K562 (cell line): ENCODE measurements at regions not wholly inside any gene's neighbourhood (a gene's known extent, or its start where the extent isn't known, plus 50 kb on each side); places are given as distances from the start of the nearest gene placed in this dataset.

ENCODE experiments used
- ATAC-seq: fragments of 200-7000 bp; cut with Tn5 transposase; 3 replicates; pipeline ENCODE4 v1.9.1; 2020; ENCODE audit warnings: moderate library complexity
- BruUV-seq: library from RNA; stranded (reverse); fragments of 400-500 nt; replicated peaks from 2 replicates; lab custom pipeline; 2021; lab: Mats Ljungman, UMichigan
- CTCF ChIA-PET: fragments of 300-600 bp; formaldehyde crosslinking; extraction: SDS; loops from one replicate; lab custom pipeline; 2021; ENCODE audit warnings: low intra/inter-chr PET ratio; lab: Yijun Ruan, JAX
- POLR2A ChIA-PET: fragments of 300-600, 350-650 bp; sonication (Branson Sonifier 250); formaldehyde crosslinking; extraction: SDS; loops from one replicate; lab custom pipeline; 2021; ENCODE audit warnings: antibody characterized with exemption, inconsistent platforms; lab: Yijun Ruan, JAX
- DNase-seq, 4 experiments: peaks; one replicate each; pipeline versions ENCODE4 v3.0.0 to v3.0.0-alpha.2; 2011 to 2018; ENCODE audit warnings: low spot score in 3 of 4, mixed read lengths in 3 of 4; ENCODE audit errors: extremely low read depth in 1 of 4
- FAIRE-seq: peaks from 2 replicates; lab custom pipeline; 2011; peaks lifted over from hg19 to GRCh38; lab: Jason Lieb, UNC
- H2AFZ ChIP-seq: 2 replicates; pipeline ENCODE4 v1.6.0; 2011; ENCODE audit warnings: low read depth, low read length, control low read depth, inconsistent platforms
- H3K27ac ChIP-seq: fragments of 200-600 bp; 3 replicates; pipeline ENCODE4 v1.8.0; 2011; ENCODE audit warnings: low read depth, mild to moderate bottlenecking, control low read depth, inconsistent platforms, low read length, moderate library complexity, mixed read lengths; ENCODE audit errors: extremely low read depth
- H3K27me3 ChIP-seq, 2 experiments: fragments of 300-600 bp in 1 of 2; 2 replicates in 1 of 2; 3 replicates in 1 of 2; pipeline versions ENCODE4 v1.6.0 to v1.8.0; 2011; ENCODE audit warnings: inconsistent platforms in 2 of 2, low read length in 2 of 2, mild to moderate bottlenecking in 1 of 2, mixed read lengths in 1 of 2, moderate library complexity in 1 of 2; ENCODE audit not compliant: control insufficient read depth in 2 of 2, insufficient read depth in 2 of 2
- H3K36me3 ChIP-seq: fragments of 300-600 bp; 3 replicates; pipeline ENCODE4 v1.8.0; 2011; ENCODE audit warnings: mild to moderate bottlenecking, low read length, inconsistent platforms; ENCODE audit not compliant: control insufficient read depth, insufficient read depth
- H3K4me1 ChIP-seq, 2 experiments: fragments of 200-600 bp in 1 of 2; replicated peaks in 1 of 2; 2 replicates in 1 of 2; 3 replicates in 1 of 2; pipeline versions ENCODE4 v1.5.1 to v1.8.0; 2011; ENCODE audit warnings: inconsistent platforms in 2 of 2, low read length in 2 of 2, mild to moderate bottlenecking in 1 of 2, mixed read lengths in 1 of 2, moderate library complexity in 1 of 2; ENCODE audit not compliant: control insufficient read depth in 2 of 2, insufficient read depth in 2 of 2
- H3K4me2 ChIP-seq: 2 replicates; pipeline ENCODE4 v1.6.1; 2011; ENCODE audit warnings: low read length, control low read depth, inconsistent platforms, mixed read lengths; ENCODE audit not compliant: insufficient read depth
- H3K4me3 ChIP-seq: fragments of 200-600 bp; sonication (generic), shearing (Covaris generic); 2 replicates; pipeline ENCODE4 v1.5.1; 2016; ENCODE audit warnings: control low read depth, inconsistent platforms
- H3K79me2 ChIP-seq: fragments of 200-600 bp; 3 replicates; pipeline ENCODE4 v1.8.0; 2011; ENCODE audit warnings: low read length, inconsistent platforms; ENCODE audit not compliant: control insufficient read depth, insufficient read depth
- H3K9ac ChIP-seq, 2 experiments: 2 replicates each; pipeline versions ENCODE4 v1.6.0 to v1.6.1; 2011; ENCODE audit warnings: low read depth in 2 of 2, low read length in 2 of 2, control low read depth in 1 of 2, inconsistent platforms in 1 of 2, mild to moderate bottlenecking in 1 of 2, mixed read lengths in 1 of 2; ENCODE audit not compliant: insufficient read depth in 1 of 2
- H3K9me1 ChIP-seq: one replicate; pipeline ENCODE4 v1.6.0; 2011; ENCODE audit warnings: inconsistent platforms, mild to moderate bottlenecking, low read length, moderate library complexity; ENCODE audit not compliant: control insufficient read depth, insufficient read depth
- H3K9me3 ChIP-seq: replicated peaks from 2 replicates; pipeline ENCODE4 v1.5.1; 2011; ENCODE audit warnings: low read depth, low read length, inconsistent platforms; ENCODE audit not compliant: control insufficient read depth, insufficient read depth
- H4K20me1 ChIP-seq: replicated peaks from 2 replicates; pipeline ENCODE4 v1.6.1; 2011; ENCODE audit warnings: low read length, inconsistent platforms, mixed read lengths; ENCODE audit not compliant: control insufficient read depth, insufficient read depth
- ATF4 ChIP-seq: fragments of 450-650 bp; formaldehyde crosslinking; IDR thresholded peaks from 2 replicates; pipeline ENCODE4 v1.4.0; 2022; ENCODE audit warnings: mild to moderate bottlenecking, moderate library complexity
- ATF6 ChIP-seq: sonication (generic); formaldehyde crosslinking; IDR thresholded peaks from 2 replicates; pipeline ENCODE4 v1.4.0; 2020; ENCODE audit warnings: mild to moderate bottlenecking, missing genetic modification reagents
- BRCA1 ChIP-seq, 2 experiments: fragments of 450-650 bp in 1 of 2; sonication (generic) in 1 of 2; formaldehyde crosslinking in 1 of 2; IDR thresholded peaks; 2 replicates each; pipeline versions ENCODE4 v1.5.0 to v1.6.1; 2017 to 2020; ENCODE audit warnings: mild to moderate bottlenecking in 1 of 2, missing genetic modification reagents in 1 of 2
- DLX4 ChIP-seq: fragments of 250-450 bp; sonication (Bioruptor Pico); IDR thresholded peaks from 2 replicates; pipeline ENCODE4 v1.6.1; 2021; ENCODE audit warnings: mild to moderate bottlenecking
- MAFF ChIP-seq: IDR thresholded peaks from 2 replicates; pipeline ENCODE4 v1.6.1; 2012; ENCODE audit warnings: low read length, improper control_type of control experiment
- MITF ChIP-seq: IDR thresholded peaks from 2 replicates; pipeline ENCODE4 v1.6.1; 2014; ENCODE audit warnings: antibody characterized with exemption
- NCOR1 ChIP-seq: fragments of 450-650 bp; IDR thresholded peaks from 2 replicates; pipeline ENCODE4 v1.6.1; 2016; ENCODE audit warnings: mild to moderate bottlenecking, moderate library complexity
- RBFOX2 ChIP-seq: fragments of 200-400 bp; formaldehyde crosslinking; IDR thresholded peaks from 2 replicates; pipeline ENCODE4 v1.6.1; 2017; ENCODE audit warnings: low read depth, mild to moderate bottlenecking, low read length, moderate library complexity
- STAG1 ChIP-seq: sonication (generic); formaldehyde crosslinking; IDR thresholded peaks from 2 replicates; pipeline ENCODE4 v1.5.0; 2020; ENCODE audit warnings: missing genetic modification reagents, borderline replicate concordance
- TAF15 ChIP-seq: fragments of 200-400 bp; formaldehyde crosslinking; IDR thresholded peaks from 2 replicates; pipeline ENCODE4 v1.6.1; 2017; ENCODE audit warnings: mild to moderate bottlenecking, low read depth, low read length, moderate library complexity
- ZBTB11 ChIP-seq, 3 experiments: fragments of 200-800 bp in 1 of 3; fragments of 250-450 bp in 1 of 3; fragments of 450-650 bp in 1 of 3; sonication (Bioruptor Pico) in 1 of 3; sonication (Bioruptor generic) in 1 of 3; formaldehyde crosslinking in 1 of 3; IDR thresholded peaks; 2 replicates each; pipeline versions ENCODE4 v1.6.1 to v1.8.0; 2016 to 2022; ENCODE audit warnings: mild to moderate bottlenecking in 2 of 3, missing genetic modification characterization in 2 of 3, missing compliant biosample characterization in 1 of 3, moderate library complexity in 1 of 3
- ZNF263 ChIP-seq: sonication (generic); formaldehyde crosslinking; IDR thresholded peaks from 2 replicates; pipeline ENCODE4 v1.8.0; 2022; ENCODE audit warnings: mild to moderate bottlenecking, missing genetic modification reagents, borderline replicate concordance
- ZNF561 ChIP-seq: fragments of 450-650 bp; formaldehyde crosslinking; conservative IDR thresholded peaks from 2 replicates; pipeline ENCODE4 v1.4.0; 2020; ENCODE audit warnings: mild to moderate bottlenecking, moderate library complexity
- WGBS: fragments of 100-300 bp; shearing (Covaris generic); methylation state at CpG from one replicate; pipeline ENCODE4 v1.1.6; 2016; ENCODE audit warnings: low coverage, mixed read lengths; ENCODE audit not compliant: insufficient coverage; ENCODE audit errors: missing lambda C conversion rate; 5-methylcytosine and 5-hydroxymethylcytosine counted together
- in situ Hi-C: fragments of 300-500 bp; cut with MboI; formaldehyde crosslinking; loops from 4 replicates; pipeline ENCODE4 v1.15.0; 2018; ENCODE audit warnings: inconsistent platforms, mixed read lengths
- intact Hi-C: fragments of 100-400 bp; cut with micrococcal nuclease; formaldehyde crosslinking; loops from 2 replicates; pipeline ENCODE4 v1.14.2; 2022

- Histone ChIP-seq H3K9ac (no peak overlapping the region), H3K4me2 (no peak overlapping the region), H3K27me3 (no peaks in the 10 kb centered on the region), H3K4me1 (no peaks in the 10 kb centered on the region; a peak in 1 of 5 replicates), H4K20me1 (no peaks in the 10 kb centered on the region), H3K9me3 (no peaks in the 10 kb centered on the region), H3K27ac (no peak overlapping the region), H2AFZ (no peak overlapping the region), H3K9me1 (no peaks in the 10 kb centered on the region), H3K79me2 (peaks cover 34% of the 10 kb centered on the region), H3K36me3 (peaks cover 15% of the 10 kb centered on the region; the same call in 2 of the 3 replicates)
- DNase-seq (no peak), FAIRE-seq (no peak)
- CTCF ChIA-PET: no interaction called here
- WGBS: 94% methylated on average over 7 of the region's 7 CpGs
- POLR2A ChIA-PET: no interaction called here
- in situ Hi-C loops: no loop called here
- BruUV-seq: no TSS peak
- intact Hi-C loops: no loop called here
- TF ChIP-seq ATF6 (CRISPR knock-in tag) (no peak), DLX4 (CRISPR knock-in tag) (no peak), MITF (no peak), ATF4 (CRISPR knock-in tag) (no peak), NCOR1 (no peak), TAF15 (no peak), ZNF561 (no peak), MAFF (no peak), RBFOX2 (no peak), ZBTB11 (CRISPR knock-in tag; IDR thresholded peaks at IDR 0.05) (no peak), BRCA1 (IDR thresholded peaks at IDR 0.05) (no peak), BRCA1 (CRISPR knock-in tag; IDR thresholded peaks at IDR 0.05) (no peak), STAG1 (no peak), ZNF263 (CRISPR knock-in tag) (no peak)
- TF ChIP-seq, all 486 proteins: peak for 0
- no peak for ATAC-seq
- no peak overlapping the region for H3K4me3 ChIP-seq
Observed at GRCh38 chr6:28600245-28600644, 74.6 kb downstream of the GPX5 start.
